ENCODE measurements at regions not wholly inside any gene's neighbourhood (a gene's known extent, or its start where the extent isn't known, plus 50 kb on each side); places are given as distances from the start of the nearest gene placed in this dataset.

- DNase-seq: no peak
- H3K4me3 ChIP-seq (ENCODE audit: low read depth, low read length): no peak overlapping the region
- TF ChIP-seq, protein P1, sequence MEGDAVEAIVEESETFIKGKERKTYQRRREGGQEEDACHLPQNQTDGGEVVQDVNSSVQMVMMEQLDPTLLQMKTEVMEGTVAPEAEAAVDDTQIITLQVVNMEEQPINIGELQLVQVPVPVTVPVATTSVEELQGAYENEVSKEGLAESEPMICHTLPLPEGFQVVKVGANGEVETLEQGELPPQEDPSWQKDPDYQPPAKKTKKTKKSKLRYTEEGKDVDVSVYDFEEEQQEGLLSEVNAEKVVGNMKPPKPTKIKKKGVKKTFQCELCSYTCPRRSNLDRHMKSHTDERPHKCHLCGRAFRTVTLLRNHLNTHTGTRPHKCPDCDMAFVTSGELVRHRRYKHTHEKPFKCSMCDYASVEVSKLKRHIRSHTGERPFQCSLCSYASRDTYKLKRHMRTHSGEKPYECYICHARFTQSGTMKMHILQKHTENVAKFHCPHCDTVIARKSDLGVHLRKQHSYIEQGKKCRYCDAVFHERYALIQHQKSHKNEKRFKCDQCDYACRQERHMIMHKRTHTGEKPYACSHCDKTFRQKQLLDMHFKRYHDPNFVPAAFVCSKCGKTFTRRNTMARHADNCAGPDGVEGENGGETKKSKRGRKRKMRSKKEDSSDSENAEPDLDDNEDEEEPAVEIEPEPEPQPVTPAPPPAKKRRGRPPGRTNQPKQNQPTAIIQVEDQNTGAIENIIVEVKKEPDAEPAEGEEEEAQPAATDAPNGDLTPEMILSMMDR (IDR thresholded peaks at IDR 0.05; ENCODE audit: low read depth, low read length, missing control alignments): no peak
- in situ Hi-C loops (cut with HindIII; ENCODE audit: low pct_ligation_motif_present, low sequenced_read_pairs): no loop called here
- H3K27ac ChIP-seq: no peak overlapping the region
- no peaks in the 10 kb centered on the region for H3K27me3 ChIP-seq (replicated peaks)
- H3K36me3 ChIP-seq (replicated peaks): no peaks in the 10 kb centered on the region
Measured at GRCh38 chr2:57834666-57835065, 211.9 kb upstream of the VRK2 start.

- in situ Hi-C loops (cut with HindIII; ENCODE audit: low pct_ligation_motif_present, low sequenced_read_pairs): no loop called here
- Histone ChIP-seq H3K27ac (no peak overlapping the region), H3K27me3 (replicated peaks) (no peaks in the 10 kb centered on the region)
Measured at GRCh38 chr2:57842531-57842930, 204.1 kb upstream of the VRK2 start.

GRCh38 chr2:57843158-57843557 lies 203.4 kb upstream of the VRK2 start:
- in situ Hi-C loops (cut with HindIII; ENCODE audit: low pct_ligation_motif_present, low sequenced_read_pairs): no loop called here
- TF ChIP-seq, protein P1 (IDR thresholded peaks at IDR 0.05; ENCODE audit: low read depth, low read length, missing control alignments): no peak

More at GRCh38 chr2:57842531-57842930, 204.1 kb upstream of the VRK2 start:
- no peaks in the 10 kb centered on the region for H3K36me3 ChIP-seq (replicated peaks)
- no peak for DNase-seq
- TF ChIP-seq, protein P1 (IDR thresholded peaks at IDR 0.05; ENCODE audit: low read depth, low read length, missing control alignments): no peak
- no peak overlapping the region for H3K4me3 ChIP-seq (ENCODE audit: low read depth, low read length)

DNA sequence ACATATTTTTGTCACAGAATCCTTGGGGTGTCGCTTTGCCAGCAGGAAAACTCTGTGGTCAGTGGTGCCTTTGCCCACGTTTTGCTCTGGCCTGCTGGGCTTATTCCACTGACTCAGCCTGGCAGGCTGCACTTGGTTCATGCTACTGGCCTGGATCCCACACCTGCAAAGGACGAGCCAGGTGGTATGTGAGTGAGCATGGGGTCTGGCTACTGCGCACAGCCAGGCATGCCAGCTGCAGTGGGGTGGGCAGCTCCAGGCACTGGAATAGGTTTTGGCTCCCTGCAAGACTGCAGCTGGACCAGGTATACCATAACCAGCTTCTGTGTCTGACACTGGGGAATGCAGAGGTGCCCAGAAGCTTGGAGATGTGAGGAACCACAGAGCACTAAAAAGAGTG lies 197.9 kb upstream of the VRK2 start:
- Histone ChIP-seq H3K36me3 (replicated peaks) (no peaks in the 10 kb centered on the region), H3K4me3 (ENCODE audit: low read depth, low read length) (no peak overlapping the region), H3K27ac (no peak overlapping the region), H3K27me3 (replicated peaks) (no peaks in the 10 kb centered on the region)
- DNase-seq: no peak
- in situ Hi-C loops (cut with HindIII; ENCODE audit: low pct_ligation_motif_present, low sequenced_read_pairs): no loop called here
- TF ChIP-seq, protein P1 (IDR thresholded peaks at IDR 0.05; ENCODE audit: low read depth, low read length, missing control alignments): no peak

More at GRCh38 chr2:57843158-57843557, 203.4 kb upstream of the VRK2 start:
- H3K4me3 ChIP-seq (ENCODE audit: low read depth, low read length): no peak overlapping the region
- no peak overlapping the region for H3K27ac ChIP-seq
- no peaks in the 10 kb centered on the region for H3K27me3 ChIP-seq (replicated peaks)
- DNase-seq: no peak
- H3K36me3 ChIP-seq (replicated peaks): no peaks in the 10 kb centered on the region

- in situ Hi-C loops (cut with HindIII; ENCODE audit: low pct_ligation_motif_present, low sequenced_read_pairs): no loop called here
- Histone ChIP-seq H3K36me3 (replicated peaks) (no peaks in the 10 kb centered on the region), H3K4me3 (ENCODE audit: low read depth, low read length) (no peak overlapping the region), H3K27ac (no peak overlapping the region), H3K27me3 (replicated peaks) (no peaks in the 10 kb centered on the region)
- TF ChIP-seq, protein P1 (IDR thresholded peaks at IDR 0.05; ENCODE audit: low read depth, low read length, missing control alignments): no peak
- no peak for DNase-seq
Measured at GRCh38 chr2:57849843-57850242, 196.8 kb upstream of the VRK2 start.

GRCh38 chr2:57850415-57851130 lies 196.0 kb upstream of the VRK2 start:
- no peaks in the 10 kb centered on the region for H3K27me3 ChIP-seq (replicated peaks)
- no peaks in the 10 kb centered on the region for H3K36me3 ChIP-seq (replicated peaks)
- TF ChIP-seq, protein P1 (IDR thresholded peaks at IDR 0.05; ENCODE audit: low read depth, low read length, missing control alignments): no peak
- DNase-seq: no peak
- in situ Hi-C loops (cut with HindIII; ENCODE audit: low pct_ligation_motif_present, low sequenced_read_pairs): no loop called here
- no peak overlapping the region for H3K27ac ChIP-seq
- no peak overlapping the region for H3K4me3 ChIP-seq (ENCODE audit: low read depth, low read length)
